ENCODE measurements at regions not wholly inside any gene's neighbourhood (a gene's known extent, or its start where the extent isn't known, plus 50 kb on each side); places are given as distances from the start of the nearest gene placed in this dataset.

GRCh38 chr1:34354367-34354766 lies 177.7 kb downstream of the C1orf94 start:
- ATAC-seq (ENCODE audit: low read depth in 2 of 2) (no peak), DNase-seq (no peak)
- H3K27me3 Mint-ChIP-seq = peaks cover 22% of the 10 kb centered on the region
- H3K9me3 ChIP-seq (ENCODE audit: control insufficient read depth in 2 of 2, low read length in 2 of 2) = no peaks in the 10 kb centered on the region
- H3K27me3 ChIP-seq (ENCODE audit: control insufficient read depth, insufficient read depth, low read length) = peaks cover 2% of the 10 kb centered on the region
- no peak overlapping the region for H3K4me3 Mint-ChIP-seq
- no peaks in the 10 kb centered on the region for H3K36me3 ChIP-seq (ENCODE audit: control insufficient read depth, insufficient read depth, low read length)
- H3K36me3 Mint-ChIP-seq = no peaks in the 10 kb centered on the region
- H3K27ac Mint-ChIP-seq = no peak overlapping the region
- no peak overlapping the region for H3K27ac ChIP-seq (ENCODE audit: insufficient read depth, low read length, poor library complexity, severe bottlenecking)
- no peak overlapping the region for H3K4me3 ChIP-seq (ENCODE audit: low read depth, low read length)
- H3K4me1 ChIP-seq (ENCODE audit: control insufficient read depth, insufficient read depth, low read length, poor library complexity, severe bottlenecking) = no peaks in the 10 kb centered on the region
- H3K4me1 Mint-ChIP-seq = no peaks in the 10 kb centered on the region
- peaks cover 0 to 3% (median 0%) of the 10 kb centered on the region in 7 donors for H3K9me3 Mint-ChIP-seq

- Histone ChIP-seq H3K4me1 (ENCODE audit: control insufficient read depth, insufficient read depth, low read length, poor library complexity, severe bottlenecking) (no peaks in the 10 kb centered on the region), H3K36me3 (ENCODE audit: control insufficient read depth, insufficient read depth, low read length) (no peaks in the 10 kb centered on the region), H3K27ac (ENCODE audit: insufficient read depth, low read length, poor library complexity, severe bottlenecking) (no peak overlapping the region), H3K9me3 (ENCODE audit: control insufficient read depth in 2 of 2, low read length in 2 of 2) (no peaks in the 10 kb centered on the region), H3K4me3 (ENCODE audit: low read depth, low read length) (no peak overlapping the region), H3K27me3 (ENCODE audit: control insufficient read depth, insufficient read depth, low read length) (peaks cover 2% of the 10 kb centered on the region)
- H3K27ac Mint-ChIP-seq = no peak overlapping the region
- ATAC-seq (ENCODE audit: low read depth in 2 of 2) (no peak), DNase-seq (no peak)
- H3K27me3 Mint-ChIP-seq = peaks cover 17% of the 10 kb centered on the region
- H3K4me3 Mint-ChIP-seq = no peak overlapping the region
- H3K36me3 Mint-ChIP-seq = no peaks in the 10 kb centered on the region
- H3K9me3 Mint-ChIP-seq = peaks cover 0 to 1% (median 0%) of the 10 kb centered on the region in 7 donors
- H3K4me1 Mint-ChIP-seq = no peaks in the 10 kb centered on the region
Observed at GRCh38 chr1:34356853-34357252, 180.1 kb downstream of the C1orf94 start.

GRCh38 chr1:34358636-34359035 lies 181.9 kb downstream of the C1orf94 start:
- no peak overlapping the region for H3K27ac Mint-ChIP-seq
- no peak overlapping the region for H3K4me3 ChIP-seq (ENCODE audit: low read depth, low read length)
- no peaks in the 10 kb centered on the region for H3K36me3 Mint-ChIP-seq
- no peaks in the 10 kb centered on the region for H3K9me3 ChIP-seq (ENCODE audit: control insufficient read depth in 2 of 2, low read length in 2 of 2)
- H3K27me3 Mint-ChIP-seq = peaks cover 14% of the 10 kb centered on the region
- H3K4me1 Mint-ChIP-seq = no peaks in the 10 kb centered on the region
- H3K36me3 ChIP-seq (ENCODE audit: control insufficient read depth, insufficient read depth, low read length) = no peaks in the 10 kb centered on the region
- peaks cover 2% of the 10 kb centered on the region for H3K27me3 ChIP-seq (ENCODE audit: control insufficient read depth, insufficient read depth, low read length)
- no peak overlapping the region for H3K27ac ChIP-seq (ENCODE audit: insufficient read depth, low read length, poor library complexity, severe bottlenecking)
- H3K9me3 Mint-ChIP-seq = no peaks in the 10 kb centered on the region
- ATAC-seq (ENCODE audit: low read depth in 2 of 2) = no peak
- H3K4me1 ChIP-seq (ENCODE audit: control insufficient read depth, insufficient read depth, low read length, poor library complexity, severe bottlenecking) = no peaks in the 10 kb centered on the region
- H3K4me3 Mint-ChIP-seq = no peak overlapping the region
- no peak for DNase-seq

- H3K27me3 Mint-ChIP-seq = peaks cover 12% of the 10 kb centered on the region
- Histone ChIP-seq H3K4me3 (ENCODE audit: low read depth, low read length) (no peak overlapping the region), H3K36me3 (ENCODE audit: control insufficient read depth, insufficient read depth, low read length) (no peaks in the 10 kb centered on the region), H3K27ac (ENCODE audit: insufficient read depth, low read length, poor library complexity, severe bottlenecking) (no peak overlapping the region), H3K27me3 (ENCODE audit: control insufficient read depth, insufficient read depth, low read length) (peaks cover 2% of the 10 kb centered on the region), H3K9me3 (ENCODE audit: control insufficient read depth in 2 of 2, low read length in 2 of 2) (no peaks in the 10 kb centered on the region), H3K4me1 (ENCODE audit: control insufficient read depth, insufficient read depth, low read length, poor library complexity, severe bottlenecking) (no peaks in the 10 kb centered on the region)
- H3K4me3 Mint-ChIP-seq = no peak overlapping the region
- DNase-seq (no peak), ATAC-seq (ENCODE audit: low read depth in 2 of 2) (no peak)
- no peaks in the 10 kb centered on the region for H3K9me3 Mint-ChIP-seq
- H3K27ac Mint-ChIP-seq = no peak overlapping the region
- no peaks in the 10 kb centered on the region for H3K4me1 Mint-ChIP-seq
- no peaks in the 10 kb centered on the region for H3K36me3 Mint-ChIP-seq
Observed at GRCh38 chr1:34359411-34359810, 182.7 kb downstream of the C1orf94 start.

- Mint-ChIP-seq H3K9me3 (peaks cover 0 to 3% (median 0%) of the 10 kb centered on the region in 7 donors), H3K27me3 (peaks cover 6% of the 10 kb centered on the region), H3K36me3 (no peaks in the 10 kb centered on the region), H3K4me1 (no peaks in the 10 kb centered on the region), H3K4me3 (no peak overlapping the region), H3K27ac (peak overlapping the region in 1 of 3 donors; percentile 22)
- no peak overlapping the region for H3K27ac ChIP-seq (ENCODE audit: insufficient read depth, low read length, poor library complexity, severe bottlenecking)
- no peaks in the 10 kb centered on the region for H3K4me1 ChIP-seq (ENCODE audit: control insufficient read depth, insufficient read depth, low read length, poor library complexity, severe bottlenecking)
- no peaks in the 10 kb centered on the region for H3K36me3 ChIP-seq (ENCODE audit: control insufficient read depth, insufficient read depth, low read length)
- H3K27me3 ChIP-seq (ENCODE audit: control insufficient read depth, insufficient read depth, low read length) = peaks cover 4% of the 10 kb centered on the region
- DNase-seq (no peak), ATAC-seq (ENCODE audit: low read depth in 2 of 2) (no peak)
- no peak overlapping the region for H3K4me3 ChIP-seq (ENCODE audit: low read depth, low read length)
- H3K9me3 ChIP-seq (ENCODE audit: control insufficient read depth in 2 of 2, low read length in 2 of 2) = no peaks in the 10 kb centered on the region
Observed at GRCh38 chr1:34360574-34360973, 183.9 kb downstream of the C1orf94 start.

GRCh38 chr1:34361121-34361520 lies 184.4 kb downstream of the C1orf94 start:
- DNase-seq = no peak
- H3K9me3 Mint-ChIP-seq = peaks cover 0 to 3% (median 0%) of the 10 kb centered on the region in 7 donors
- no peak overlapping the region for H3K4me3 Mint-ChIP-seq
- ATAC-seq (ENCODE audit: low read depth in 2 of 2) = no peak
- no peaks in the 10 kb centered on the region for H3K36me3 Mint-ChIP-seq
- H3K27me3 Mint-ChIP-seq = peaks cover 6% of the 10 kb centered on the region
- Histone ChIP-seq H3K4me1 (ENCODE audit: control insufficient read depth, insufficient read depth, low read length, poor library complexity, severe bottlenecking) (no peaks in the 10 kb centered on the region), H3K27me3 (ENCODE audit: control insufficient read depth, insufficient read depth, low read length) (peaks cover 2% of the 10 kb centered on the region), H3K9me3 (ENCODE audit: control insufficient read depth in 2 of 2, low read length in 2 of 2) (no peaks in the 10 kb centered on the region), H3K36me3 (ENCODE audit: control insufficient read depth, insufficient read depth, low read length) (no peaks in the 10 kb centered on the region), H3K4me3 (ENCODE audit: low read depth, low read length) (no peak overlapping the region), H3K27ac (ENCODE audit: insufficient read depth, low read length, poor library complexity, severe bottlenecking) (no peak overlapping the region)
- no peaks in the 10 kb centered on the region for H3K4me1 Mint-ChIP-seq
- no peak overlapping the region for H3K27ac Mint-ChIP-seq

GRCh38 chr1:34361781-34362357 lies 185.2 kb downstream of the C1orf94 start:
- no peaks in the 10 kb centered on the region for H3K36me3 Mint-ChIP-seq
- peaks cover 0 to 3% (median 0%) of the 10 kb centered on the region in 7 donors for H3K9me3 Mint-ChIP-seq
- H3K4me1 Mint-ChIP-seq = no peaks in the 10 kb centered on the region
- DNase-seq (no peak), ATAC-seq (ENCODE audit: low read depth in 2 of 2) (no peak)
- Histone ChIP-seq H3K27ac (ENCODE audit: insufficient read depth, low read length, poor library complexity, severe bottlenecking) (no peak overlapping the region), H3K9me3 (ENCODE audit: control insufficient read depth in 2 of 2, low read length in 2 of 2) (no peaks in the 10 kb centered on the region), H3K36me3 (ENCODE audit: control insufficient read depth, insufficient read depth, low read length) (no peaks in the 10 kb centered on the region), H3K4me1 (ENCODE audit: control insufficient read depth, insufficient read depth, low read length, poor library complexity, severe bottlenecking) (no peaks in the 10 kb centered on the region), H3K4me3 (ENCODE audit: low read depth, low read length) (no peak overlapping the region), H3K27me3 (ENCODE audit: control insufficient read depth, insufficient read depth, low read length) (peaks cover 2% of the 10 kb centered on the region)
- H3K27me3 Mint-ChIP-seq = peaks cover 6% of the 10 kb centered on the region
- no peak overlapping the region for H3K4me3 Mint-ChIP-seq
- H3K27ac Mint-ChIP-seq = no peak overlapping the region

GRCh38 chr1:34362949-34363348 lies 186.2 kb downstream of the C1orf94 start:
- Histone ChIP-seq H3K4me1 (ENCODE audit: control insufficient read depth, insufficient read depth, low read length, poor library complexity, severe bottlenecking) (no peaks in the 10 kb centered on the region), H3K27ac (ENCODE audit: insufficient read depth, low read length, poor library complexity, severe bottlenecking) (no peak overlapping the region), H3K27me3 (ENCODE audit: control insufficient read depth, insufficient read depth, low read length) (peaks cover 2% of the 10 kb centered on the region), H3K36me3 (ENCODE audit: control insufficient read depth, insufficient read depth, low read length) (no peaks in the 10 kb centered on the region), H3K9me3 (ENCODE audit: control insufficient read depth in 2 of 2, low read length in 2 of 2) (no peaks in the 10 kb centered on the region), H3K4me3 (ENCODE audit: low read depth, low read length) (no peak overlapping the region)
- Mint-ChIP-seq H3K9me3 (peaks cover 0 to 3% (median 0%) of the 10 kb centered on the region in 7 donors), H3K27me3 (peaks cover 2% of the 10 kb centered on the region), H3K27ac (no peak overlapping the region), H3K4me3 (no peak overlapping the region), H3K4me1 (no peaks in the 10 kb centered on the region), H3K36me3 (no peaks in the 10 kb centered on the region)
- no peak for ATAC-seq (ENCODE audit: low read depth in 2 of 2)
- DNase-seq = no peak
